H9 (cell line): ENCODE measurements at regions not wholly inside any gene's neighbourhood (a gene's known extent, or its start where the extent isn't known, plus 50 kb on each side); places are given as distances from the start of the nearest gene placed in this dataset.

Experiments used
- DNase-seq: peaks from one replicate; pipeline ENCODE4 v3.0.0-alpha.2; 2017
- H2AFZ ChIP-seq: one replicate; pipeline ENCODE4 v1.6.1; 2013; ENCODE audit warnings: mild to moderate bottlenecking, low read length, control low read depth, moderate library complexity
- H2AK5ac ChIP-seq: 2 replicates; pipeline ENCODE4 v1.6.1; 2013; ENCODE audit warnings: low read length, control low read depth, mixed read lengths; ENCODE audit not compliant: insufficient read length
- H2BK120ac ChIP-seq: one replicate; pipeline ENCODE4 v1.6.1; 2013; ENCODE audit warnings: low read depth, mild to moderate bottlenecking, low read length, control low read depth, inconsistent platforms; ENCODE audit not compliant: poor library complexity, severe bottlenecking
- H2BK12ac ChIP-seq: 2 replicates; pipeline ENCODE4 v1.6.1; 2013; ENCODE audit warnings: low read length, control low read depth, mixed read lengths, low read depth; ENCODE audit not compliant: insufficient read length
- H2BK15ac ChIP-seq: 2 replicates; pipeline ENCODE4 v1.6.1; 2013; ENCODE audit warnings: low read depth, low read length, control low read depth
- H2BK20ac ChIP-seq: one replicate; pipeline ENCODE4 v1.6.1; 2013; ENCODE audit warnings: low read depth, mild to moderate bottlenecking, low read length, control low read depth, inconsistent platforms; ENCODE audit not compliant: poor library complexity, severe bottlenecking
- H2BK5ac ChIP-seq: 2 replicates; pipeline ENCODE4 v1.6.1; 2013; ENCODE audit warnings: low read length, control low read depth, mixed read lengths; ENCODE audit not compliant: insufficient read length
- H3K14ac ChIP-seq: 2 replicates; pipeline ENCODE4 v1.6.1; 2013; ENCODE audit warnings: low read length, control low read depth; ENCODE audit not compliant: insufficient read depth
- H3K18ac ChIP-seq: 2 replicates; pipeline ENCODE4 v1.6.1; 2013; ENCODE audit warnings: low read depth, mild to moderate bottlenecking, mixed read lengths, low read length, control low read depth; ENCODE audit not compliant: insufficient read length
- H3K23ac ChIP-seq: 2 replicates; pipeline ENCODE4 v1.6.1; 2013; ENCODE audit warnings: low read length, control low read depth, mixed read lengths, low read depth; ENCODE audit not compliant: insufficient read length
- H3K23me2 ChIP-seq: 2 replicates; pipeline ENCODE4 v1.6.1; 2013; ENCODE audit warnings: low read depth, mild to moderate bottlenecking, mixed read lengths, low read length, control low read depth; ENCODE audit not compliant: insufficient read length, poor library complexity, severe bottlenecking
- H3K27ac ChIP-seq: 2 replicates; pipeline ENCODE4 v1.5.1; 2013; ENCODE audit warnings: low read length, control low read depth, mixed read lengths, low read depth; ENCODE audit not compliant: insufficient read length
- H3K27me3 ChIP-seq: 2 replicates; pipeline ENCODE4 v1.6.1; 2013; ENCODE audit warnings: low read length, control low read depth, inconsistent platforms; ENCODE audit not compliant: insufficient read depth
- H3K4ac ChIP-seq: 2 replicates; pipeline ENCODE4 v1.6.1; 2013; ENCODE audit warnings: low read depth, mild to moderate bottlenecking, control low read depth, inconsistent platforms, low read length, moderate library complexity
- H3K4me1 ChIP-seq: 2 replicates; pipeline ENCODE4 v1.6.1; 2013; ENCODE audit warnings: low read length, control low read depth, inconsistent platforms; ENCODE audit not compliant: insufficient read depth
- H3K4me2 ChIP-seq: 2 replicates; pipeline ENCODE4 v1.6.1; 2013; ENCODE audit warnings: low read length, control low read depth, mixed read lengths; ENCODE audit not compliant: insufficient read length, insufficient read depth
- H3K56ac ChIP-seq: 2 replicates; pipeline ENCODE4 v1.6.1; 2013; ENCODE audit warnings: low read depth, mild to moderate bottlenecking, mixed read lengths, low read length, control low read depth; ENCODE audit not compliant: insufficient read length
- H3K79me1 ChIP-seq: 2 replicates; pipeline ENCODE4 v1.6.1; 2013; ENCODE audit warnings: low read depth, mild to moderate bottlenecking, moderate library complexity, low read length, control low read depth, inconsistent platforms; ENCODE audit not compliant: insufficient read depth, poor library complexity, severe bottlenecking
- H3K79me2 ChIP-seq: 2 replicates; pipeline ENCODE4 v1.6.1; 2013; ENCODE audit warnings: low read length, control low read depth, inconsistent platforms; ENCODE audit not compliant: insufficient read depth
- H3K9ac ChIP-seq: 2 replicates; pipeline ENCODE4 v1.6.1; 2013; ENCODE audit warnings: low read length, control low read depth, mixed read lengths; ENCODE audit not compliant: insufficient read length; ENCODE audit errors: extremely low read depth
- H3K9me3 ChIP-seq: one replicate; pipeline ENCODE4 v1.6.1; 2013; ENCODE audit warnings: low read depth, low read length, inconsistent platforms; ENCODE audit not compliant: control insufficient read depth
- H3T11ph ChIP-seq: one replicate; pipeline ENCODE4 v1.6.1; 2013; ENCODE audit warnings: mild to moderate bottlenecking, low read length, control low read depth, inconsistent platforms
- H4K20me1 ChIP-seq: one replicate; pipeline ENCODE4 v1.6.1; 2013; ENCODE audit not compliant: control insufficient read depth, insufficient read length, insufficient read depth
- H4K5ac ChIP-seq: 2 replicates; pipeline ENCODE4 v1.6.1; 2013; ENCODE audit warnings: low read depth, mild to moderate bottlenecking, mixed read lengths, low read length, control low read depth; ENCODE audit not compliant: insufficient read length
- H4K8ac ChIP-seq: replicated peaks from 2 replicates; pipeline ENCODE4 v1.6.1; 2013; ENCODE audit warnings: low read length, control low read depth, mixed read lengths, low read depth; ENCODE audit not compliant: insufficient read length
- H4K91ac ChIP-seq: 2 replicates; pipeline ENCODE4 v1.6.1; 2013; ENCODE audit warnings: low read depth, mild to moderate bottlenecking, moderate library complexity, mixed read lengths, low read length, control low read depth; ENCODE audit not compliant: insufficient read length
- H3K27ac Mint-ChIP-seq, 3 experiments: 2 replicates in 2 of 3; 3 replicates in 1 of 3; pipeline ENCODE4 v1.8.0; 2020 to 2021; ENCODE audit warnings: mixed read lengths in 3 of 3, mild to moderate bottlenecking in 1 of 3, moderate library complexity in 1 of 3
- H3K27me3 Mint-ChIP-seq: 2 replicates; pipeline ENCODE4 v1.8.0; 2021; ENCODE audit warnings: low read depth, mild to moderate bottlenecking, moderate library complexity, mixed read lengths
- H3K36me3 Mint-ChIP-seq, 3 experiments: 2 replicates in 2 of 3; 3 replicates in 1 of 3; pipeline ENCODE4 v1.8.0; 2020 to 2021; ENCODE audit warnings: low read depth in 3 of 3, mixed read lengths in 3 of 3; ENCODE audit not compliant: insufficient read depth in 1 of 3
- H3K4me1 Mint-ChIP-seq, 2 experiments: 2 replicates each; pipeline ENCODE4 v1.8.0; 2020; ENCODE audit warnings: mixed read lengths in 2 of 2
- H3K4me3 Mint-ChIP-seq, 2 experiments: 2 replicates in 1 of 2; 3 replicates in 1 of 2; pipeline ENCODE4 v1.8.0; 2020 to 2021; ENCODE audit warnings: mild to moderate bottlenecking in 2 of 2, mixed read lengths in 2 of 2, moderate library complexity in 1 of 2
- H3K9me3 Mint-ChIP-seq, 2 experiments: 2 replicates in 1 of 2; 3 replicates in 1 of 2; pipeline ENCODE4 v1.8.0; 2020; ENCODE audit warnings: mild to moderate bottlenecking in 2 of 2, mixed read lengths in 2 of 2, moderate library complexity in 1 of 2
- CTCF ChIP-seq: fragments of 200-600 bp; sonication (generic); conservative IDR thresholded peaks from 3 replicates; pipeline ENCODE4 v1.8.0; 2021; ENCODE audit warnings: antibody characterized with exemption, mild to moderate bottlenecking
- WGBS: extraction: QIAGEN DNeasy Blood & Tissue Kit; methylation state at CpG from one replicate; pipeline ENCODE4 v1.1.7; 2013; ENCODE audit warnings: missing lambda C conversion rate, low lambda C conversion rate, mixed read lengths; ENCODE audit not compliant: insufficient read length; ENCODE audit errors: extremely low coverage; 5-methylcytosine and 5-hydroxymethylcytosine counted together

GRCh38 chr9:20074291-20074690, 285.5 kb upstream of the SLC24A2 start:
- no peak overlapping the region for H4K5ac ChIP-seq
- H2AFZ ChIP-seq, result no peak overlapping the region
- H3K56ac ChIP-seq, result no peak overlapping the region
- no peaks in the 10 kb centered on the region for H3K79me2 ChIP-seq
- H3K4me1 ChIP-seq, result no peaks in the 10 kb centered on the region
- no peak overlapping the region for H4K8ac ChIP-seq
- H3K14ac ChIP-seq, result no peak overlapping the region
- no CpG with 5 or more reads among the region's 1 CpG for WGBS
- H4K91ac ChIP-seq, result no peak overlapping the region
- H3K4me3 Mint-ChIP-seq, result no peak overlapping the region
- H3K18ac ChIP-seq, result no peak overlapping the region
- H3K9me3 ChIP-seq, result no peaks in the 10 kb centered on the region
- H3K27ac ChIP-seq, result no peak overlapping the region
- no peak overlapping the region for H2BK12ac ChIP-seq
- no peak overlapping the region for H2BK120ac ChIP-seq
- H3K79me1 ChIP-seq, result no peaks in the 10 kb centered on the region
- no peak overlapping the region for H3K4me2 ChIP-seq
- no peak overlapping the region for H2BK5ac ChIP-seq
- no peak overlapping the region for H2AK5ac ChIP-seq
- no peaks in the 10 kb centered on the region for H3K23me2 ChIP-seq
- H3K27ac Mint-ChIP-seq, result no peak overlapping the region
- no peaks in the 10 kb centered on the region for H3K36me3 Mint-ChIP-seq
- H2BK15ac ChIP-seq, result no peak overlapping the region
- peaks cover 0 to 4% of the 10 kb centered on the region in 2 experiments; a peak in 1 of 4 replicates for H3K4me1 Mint-ChIP-seq
- no peaks in the 10 kb centered on the region for H3K9me3 Mint-ChIP-seq
- no peaks in the 10 kb centered on the region for H3K27me3 Mint-ChIP-seq
- H2BK20ac ChIP-seq, result no peak overlapping the region
- no peak overlapping the region for H3K4ac ChIP-seq
- TF ChIP-seq CTCF, result no peak
- no peak overlapping the region for H3K9ac ChIP-seq
- no peak for DNase-seq
- H3T11ph ChIP-seq, result no peak overlapping the region
- no peaks in the 10 kb centered on the region for H3K27me3 ChIP-seq
- H3K23ac ChIP-seq, result no peak overlapping the region
- no peaks in the 10 kb centered on the region for H4K20me1 ChIP-seq
